SK-N-SH (cell line): ENCODE measurements at regions not wholly inside any gene's neighbourhood (a gene's known extent, or its start where the extent isn't known, plus 50 kb on each side); places are given as distances from the start of the nearest gene placed in this dataset.

ENCODE experiments used
- CTCF ChIP-seq: fragments of 200-600 bp; sonication (generic); IDR thresholded peaks from 2 replicates; pipeline ENCODE4 v1.6.1; 2017; ENCODE audit warnings: antibody characterized with exemption, mild to moderate bottlenecking, moderate library complexity
- EP300 ChIP-seq, 2 experiments: IDR thresholded peaks; 2 replicates each; pipeline versions ENCODE4 v1.4.0 to v1.6.1; 2012; ENCODE audit warnings: borderline replicate concordance in 1 of 2, low read depth in 1 of 2, low read length in 1 of 2
- MAX ChIP-seq: IDR thresholded peaks from 2 replicates; pipeline ENCODE4 v1.4.0; 2012; ENCODE audit warnings: low read depth
- MEF2A ChIP-seq: IDR thresholded peaks from 2 replicates; pipeline ENCODE4 v1.4.0; 2012; ENCODE audit warnings: low read depth, borderline replicate concordance
- NRF1 ChIP-seq: IDR thresholded peaks from 2 replicates; pipeline ENCODE4 v1.6.1; 2012; ENCODE audit warnings: low read depth, mild to moderate bottlenecking, low read length

- TF ChIP-seq NRF1, result no peak
- TF ChIP-seq EP300 (IDR thresholded peaks at IDR 0.05; ENCODE audit: borderline replicate concordance in 1 of 2, low read depth in 1 of 2, low read length in 1 of 2), result no peak
- no peak for TF ChIP-seq CTCF
- TF ChIP-seq MEF2A, result no peak
- no peak for TF ChIP-seq MAX
These were observed 574.7 kb upstream of the ID2 start for GRCh38 chr2:8107150-8107549.
